ENCODE measurements at regions not wholly inside any gene's neighbourhood (a gene's known extent, or its start where the extent isn't known, plus 50 kb on each side); places are given as distances from the start of the nearest gene placed in this dataset.

GRCh38 chr12:128150961-128151360 is 116.0 kb upstream of the TMEM132C start:
- Mint-ChIP-seq H3K27ac (no peak overlapping the region), H3K27me3 (peaks cover 15% of the 10 kb centered on the region), H3K36me3 (ENCODE audit: insufficient read depth) (no peaks in the 10 kb centered on the region), H3K4me1 (ENCODE audit: low read depth) (no peaks in the 10 kb centered on the region), H3K9me3 (ENCODE audit: low read depth) (no peaks in the 10 kb centered on the region), H3K4me3 (ENCODE audit: low read depth) (no peak overlapping the region)
- DNase-seq (ENCODE audit: low spot score, unreplicated experiment): no peak
- TF ChIP-seq CTCF (IDR thresholded peaks at IDR 0.05; ENCODE audit: unreplicated experiment): no peak

- no peak overlapping the region for H3K27ac Mint-ChIP-seq
- no peaks in the 10 kb centered on the region for H3K36me3 Mint-ChIP-seq (ENCODE audit: insufficient read depth)
- no peak overlapping the region for H3K4me3 Mint-ChIP-seq (ENCODE audit: low read depth)
- H3K9me3 Mint-ChIP-seq (ENCODE audit: low read depth): no peaks in the 10 kb centered on the region
- H3K4me1 Mint-ChIP-seq (ENCODE audit: low read depth): no peaks in the 10 kb centered on the region
- peaks cover 18% of the 10 kb centered on the region for H3K27me3 Mint-ChIP-seq
- DNase-seq (ENCODE audit: low spot score, unreplicated experiment): no peak
- TF ChIP-seq CTCF (IDR thresholded peaks at IDR 0.05; ENCODE audit: unreplicated experiment): no peak
Observed at GRCh38 chr12:128155571-128155970, 111.4 kb upstream of the TMEM132C start.

GRCh38 chr12:128163086-128163485 is 103.9 kb upstream of the TMEM132C start:
- Mint-ChIP-seq H3K9me3 (ENCODE audit: low read depth) (no peaks in the 10 kb centered on the region), H3K4me3 (ENCODE audit: low read depth) (no peak overlapping the region), H3K4me1 (ENCODE audit: low read depth) (no peaks in the 10 kb centered on the region), H3K27ac (no peak overlapping the region), H3K36me3 (ENCODE audit: insufficient read depth) (no peaks in the 10 kb centered on the region), H3K27me3 (peaks cover 5% of the 10 kb centered on the region)
- TF ChIP-seq CTCF (IDR thresholded peaks at IDR 0.05; ENCODE audit: unreplicated experiment): no peak
- no peak for DNase-seq (ENCODE audit: low spot score, unreplicated experiment)

- Mint-ChIP-seq H3K4me3 (ENCODE audit: low read depth) (no peak overlapping the region), H3K36me3 (ENCODE audit: insufficient read depth) (no peaks in the 10 kb centered on the region), H3K27ac (no peak overlapping the region), H3K4me1 (ENCODE audit: low read depth) (no peaks in the 10 kb centered on the region), H3K27me3 (peaks cover 9% of the 10 kb centered on the region), H3K9me3 (ENCODE audit: low read depth) (no peaks in the 10 kb centered on the region)
- TF ChIP-seq CTCF (IDR thresholded peaks at IDR 0.05; ENCODE audit: unreplicated experiment): no peak
- no peak for DNase-seq (ENCODE audit: low spot score, unreplicated experiment)
Observed at GRCh38 chr12:128164533-128164932, 102.4 kb upstream of the TMEM132C start.

GRCh38 chr12:128165387-128165786 is 101.6 kb upstream of the TMEM132C start:
- Mint-ChIP-seq H3K27ac (no peak overlapping the region), H3K27me3 (peaks cover 12% of the 10 kb centered on the region), H3K9me3 (ENCODE audit: low read depth) (no peaks in the 10 kb centered on the region), H3K36me3 (ENCODE audit: insufficient read depth) (no peaks in the 10 kb centered on the region), H3K4me1 (ENCODE audit: low read depth) (no peaks in the 10 kb centered on the region), H3K4me3 (ENCODE audit: low read depth) (no peak overlapping the region)
- TF ChIP-seq CTCF (IDR thresholded peaks at IDR 0.05; ENCODE audit: unreplicated experiment): no peak
- no peak for DNase-seq (ENCODE audit: low spot score, unreplicated experiment)

All from progenitor cell of endocrine pancreas (in vitro differentiated cells).